NCI-H2107 treated with DMSO at 0.1 percent for 48 hours (cell line): ENCODE measurements at regions not wholly inside any gene's neighbourhood (a gene's known extent, or its start where the extent isn't known, plus 50 kb on each side); places are given as distances from the start of the nearest gene placed in this dataset.
"Not testable (repeated sequence)": the region's sequence is repeated elsewhere in the genome, so short reads cannot be mapped to it uniquely, and the experiment has no call there.

Experiments
- DNase-seq: peaks from one replicate; lab custom pipeline; 2025; ENCODE audit not compliant: unreplicated experiment; lab: John Stamatoyannopoulos, UW

- no peak for DNase-seq
Measured at GRCh38 chr12:116687888-116688287, 50.0 kb downstream of the SPRING1 start.

GRCh38 chr12:116684891-116685290 is 53.0 kb downstream of the SPRING1 start:
- DNase-seq = no peak

GRCh38 chr12:116677202-116677661 is 60.6 kb downstream of the SPRING1 start:
- no peak for DNase-seq

GRCh38 chr12:116675339-116676107 is 62.3 kb downstream of the SPRING1 start:
- no peak for DNase-seq

GRCh38 chr12:116674643-116675183 is 63.2 kb downstream of the SPRING1 start:
- no peak for DNase-seq

GRCh38 chr12:116673681-116674111 is 64.2 kb downstream of the SPRING1 start:
- no peak for DNase-seq

GRCh38 chr12:116672842-116673516 is 64.9 kb downstream of the SPRING1 start:
- no peak for DNase-seq

- no peak for DNase-seq
Measured at GRCh38 chr12:116672010-116672409, 65.9 kb downstream of the SPRING1 start.

- no peak for DNase-seq
Measured at GRCh38 chr12:116670859-116671258, 67.0 kb downstream of the SPRING1 start.

GRCh38 chr12:116667752-116668151 is 70.1 kb downstream of the SPRING1 start:
- DNase-seq = no peak

- DNase-seq = not testable (repeated sequence)
Measured at GRCh38 chr12:116666829-116667228, 71.0 kb downstream of the SPRING1 start.

GRCh38 chr12:116666305-116666673 is 71.6 kb downstream of the SPRING1 start:
- DNase-seq = no peak

- DNase-seq = no peak
Measured at GRCh38 chr12:116665666-116666304, 72.1 kb downstream of the SPRING1 start.

GRCh38 chr12:116664085-116664484 is 73.8 kb downstream of the SPRING1 start:
- no peak for DNase-seq

GRCh38 chr12:116662612-116663144 is 75.2 kb downstream of the SPRING1 start:
- peak; percentile 65 for DNase-seq

GRCh38 chr12:116661341-116661740 is 76.5 kb downstream of the SPRING1 start:
- no peak for DNase-seq

GRCh38 chr12:116660740-116661139 is 77.1 kb downstream of the SPRING1 start:
- not testable (repeated sequence) for DNase-seq

GRCh38 chr12:116659771-116660481 is 77.9 kb downstream of the SPRING1 start:
- DNase-seq = no peak

- no peak for DNase-seq
Measured at GRCh38 chr12:116657921-116658495, 79.9 kb downstream of the SPRING1 start.

GRCh38 chr12:116656306-116656705 is 81.6 kb downstream of the SPRING1 start:
- DNase-seq = no peak
